ENCODE measurements at regions not wholly inside any gene's neighbourhood (a gene's known extent, or its start where the extent isn't known, plus 50 kb on each side); places are given as distances from the start of the nearest gene placed in this dataset.
"Not testable (repeated sequence)": the region's sequence is repeated elsewhere in the genome, so short reads cannot be mapped to it uniquely, and the experiment has no call there.

GRCh38 chrX:42832764-42833549 lies 55.0 kb upstream of the PPP1R2C start:
- no peak for DNase-seq

DNA sequence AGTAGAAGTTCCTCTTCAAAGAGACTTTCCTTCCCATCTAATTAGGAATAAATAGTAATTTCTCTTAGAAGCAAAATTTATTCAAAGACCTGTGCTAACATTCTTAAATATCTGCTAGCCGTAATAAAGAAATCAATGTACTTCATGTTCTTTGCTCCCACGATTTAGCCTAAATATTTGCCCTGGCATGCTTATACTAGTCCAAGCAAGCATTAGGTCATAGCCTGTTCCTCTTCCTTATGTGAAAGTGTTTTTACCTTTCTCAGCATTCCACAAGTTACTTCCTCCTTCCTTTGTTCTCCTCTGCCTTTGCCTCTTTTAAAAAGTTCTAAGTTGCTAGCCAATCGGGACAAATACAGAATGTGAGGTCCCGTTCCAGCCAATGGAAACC lies 55.6 kb upstream of the PPP1R2C start:
- DNase-seq: not testable (repeated sequence)

DNA sequence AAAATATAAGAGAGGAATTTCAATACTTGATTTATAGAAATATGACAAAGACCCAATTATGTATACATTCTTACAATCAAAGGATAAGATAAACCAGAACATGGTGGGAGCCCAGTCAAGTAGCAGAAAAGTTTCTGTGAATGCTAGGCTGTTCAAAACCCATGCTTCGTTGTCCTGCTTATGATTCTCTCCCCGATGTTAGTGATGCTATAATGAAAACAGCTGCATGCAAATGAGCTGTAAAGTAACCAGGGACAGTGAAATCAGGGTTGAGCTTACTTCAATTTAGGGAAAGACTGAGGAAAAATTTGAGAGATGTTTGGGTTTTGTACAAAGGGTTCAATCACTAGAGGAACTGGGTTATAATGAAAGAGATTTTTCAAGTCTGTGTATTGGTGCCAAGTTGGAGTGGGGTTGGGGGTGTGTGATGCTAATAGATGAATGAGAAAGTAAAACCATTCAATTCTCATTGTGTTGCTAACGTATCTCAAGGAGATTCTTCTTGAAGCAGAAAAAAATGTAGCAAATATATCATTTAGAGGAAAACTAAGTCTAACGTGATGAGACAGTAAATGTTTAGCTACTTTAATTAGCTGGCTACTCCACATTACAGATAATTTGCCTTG lies 59.3 kb upstream of the PPP1R2C start:
- DNase-seq: no peak

DNA sequence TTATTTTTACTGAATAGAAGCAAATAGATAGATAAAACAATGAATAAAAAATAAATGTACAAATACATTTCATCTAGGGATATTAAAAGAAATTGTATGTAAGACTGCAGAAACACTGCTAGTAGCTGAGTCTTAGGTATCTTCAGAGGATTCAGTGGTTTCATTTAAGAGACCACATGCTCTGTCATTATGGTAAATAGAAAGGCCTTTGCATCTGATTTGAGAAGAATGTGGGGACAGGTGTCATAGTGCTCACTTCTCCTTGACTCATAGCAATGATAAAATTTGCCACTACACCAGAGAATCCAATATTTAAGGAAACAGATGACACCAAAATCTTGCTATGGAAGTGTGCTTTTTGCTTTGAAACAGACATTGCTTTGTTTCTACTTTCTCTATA lies 59.8 kb upstream of the PPP1R2C start:
- DNase-seq: no peak

DNA sequence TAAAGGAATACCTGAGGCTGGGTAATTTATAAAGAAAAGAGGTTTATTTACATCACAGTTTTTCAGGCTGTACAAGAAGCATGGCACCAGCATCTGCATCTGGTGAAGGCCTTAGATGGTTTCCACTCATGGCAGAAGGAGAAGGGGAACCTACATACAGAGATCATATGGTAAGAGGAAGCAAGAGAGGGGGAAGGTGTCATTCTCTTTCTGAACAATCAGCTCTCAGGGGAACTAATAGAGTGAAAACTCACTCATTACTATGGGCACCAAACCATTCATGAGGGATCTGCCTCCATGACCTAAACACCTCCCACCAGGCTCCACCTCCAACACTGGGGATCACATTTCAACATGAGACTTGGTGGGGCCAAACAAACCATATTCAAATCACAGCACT lies 61.7 kb upstream of the PPP1R2C start:
- no peak for DNase-seq

- DNase-seq: no peak
Observed at GRCh38 chrX:42846741-42847140, 68.8 kb upstream of the PPP1R2C start.

DNA sequence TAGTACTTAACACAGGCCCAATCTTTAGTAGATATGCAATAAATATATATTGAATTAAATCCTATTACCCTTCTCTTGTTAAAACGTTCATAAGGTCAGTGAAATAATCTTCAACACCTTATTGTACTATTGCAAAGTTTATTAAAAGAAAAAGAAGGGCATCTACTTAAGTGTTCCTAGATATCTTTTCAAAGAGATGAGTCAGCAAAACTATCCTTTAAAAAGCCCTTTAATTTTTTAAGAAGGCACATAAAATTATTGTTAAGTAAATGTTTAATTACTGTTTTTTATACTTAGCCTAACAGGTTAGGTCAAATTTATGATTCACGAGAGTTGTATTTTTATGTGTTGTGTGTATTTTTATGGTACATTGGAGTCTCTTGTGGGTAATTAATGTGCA lies 77.3 kb upstream of the PPP1R2C start:
- DNase-seq: no peak

DNA sequence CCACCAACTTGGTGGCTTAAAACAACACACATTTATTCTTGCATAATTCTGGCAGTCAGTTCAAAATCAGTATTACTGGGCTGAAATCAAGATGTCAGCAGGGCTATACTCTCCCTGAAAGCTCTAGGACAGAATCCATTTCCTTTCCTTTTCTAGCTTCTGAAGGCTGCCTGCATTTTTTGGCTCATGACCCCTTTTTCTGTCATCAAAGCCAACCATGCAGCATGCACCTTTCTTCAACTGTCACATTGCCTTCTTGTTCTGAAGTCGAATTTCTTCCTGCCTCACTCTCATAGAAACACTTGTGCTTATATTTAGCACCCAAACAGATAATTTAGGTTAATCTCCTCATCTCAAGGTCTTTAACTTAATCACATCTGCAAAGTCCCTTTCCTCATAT lies 79.8 kb upstream of the PPP1R2C start:
- DNase-seq: no peak

- no peak for DNase-seq
Observed at GRCh38 chrX:42869011-42869410, 91.0 kb upstream of the PPP1R2C start.

DNA sequence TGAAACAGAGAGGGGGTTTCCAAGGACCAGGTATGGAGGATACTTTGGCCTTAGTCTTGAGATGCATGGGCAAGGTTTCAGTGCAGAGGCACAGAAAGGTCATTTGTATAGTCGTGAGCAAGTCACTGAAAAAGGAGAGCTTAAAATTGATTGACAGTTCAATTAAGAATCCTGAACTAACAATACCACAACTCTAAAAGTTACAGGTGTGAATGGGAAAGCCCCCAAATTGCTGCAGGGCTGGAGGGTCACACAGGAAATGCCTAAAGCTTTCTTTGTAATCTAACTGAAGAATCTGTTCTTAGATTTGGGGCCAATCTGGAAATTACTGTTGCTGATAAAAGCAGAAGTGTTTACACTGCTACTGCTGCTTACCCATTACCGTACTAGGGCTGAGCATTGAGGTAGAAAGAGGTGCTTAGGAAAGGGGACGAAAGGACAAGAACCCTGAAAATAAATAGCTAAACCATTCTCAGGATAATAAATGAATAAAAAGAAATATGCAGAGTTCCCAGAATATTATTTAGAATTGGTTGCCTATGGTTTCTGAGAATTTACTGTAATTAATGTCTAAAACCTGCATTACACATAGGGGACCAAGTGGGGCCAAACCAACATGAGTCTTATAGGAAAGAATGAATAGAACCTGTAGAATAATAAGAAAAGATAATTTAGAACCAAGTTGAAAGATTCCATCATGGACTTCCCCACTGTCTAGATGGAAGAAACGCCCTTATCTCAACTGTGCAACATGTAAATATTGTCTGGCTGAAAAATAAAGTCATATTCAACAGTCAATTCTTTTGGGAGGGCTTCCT lies 91.9 kb upstream of the PPP1R2C start:
- no peak for DNase-seq

- DNase-seq: no peak
Observed at GRCh38 chrX:42886519-42886918, 108.6 kb upstream of the PPP1R2C start.

DNA sequence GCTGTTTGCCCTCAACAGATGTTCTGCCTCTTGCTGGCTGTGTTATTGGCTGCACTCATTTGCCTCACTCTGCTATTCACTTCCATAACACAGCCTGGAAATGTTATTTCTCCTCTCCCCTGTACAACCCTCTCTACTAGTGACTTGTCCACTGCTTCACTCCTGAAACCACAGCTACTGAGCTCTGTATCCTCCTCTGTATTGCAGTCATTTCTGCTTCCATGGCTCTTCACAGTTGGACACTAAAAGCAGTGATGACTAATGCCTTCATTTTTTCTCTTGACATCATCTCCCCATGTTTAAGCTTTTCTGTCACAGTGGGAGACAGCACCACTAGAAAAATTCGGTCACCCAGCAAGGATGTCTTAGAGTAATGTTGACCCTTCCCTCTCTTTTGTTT lies 123.0 kb upstream of the PPP1R2C start:
- DNase-seq: no peak

DNA sequence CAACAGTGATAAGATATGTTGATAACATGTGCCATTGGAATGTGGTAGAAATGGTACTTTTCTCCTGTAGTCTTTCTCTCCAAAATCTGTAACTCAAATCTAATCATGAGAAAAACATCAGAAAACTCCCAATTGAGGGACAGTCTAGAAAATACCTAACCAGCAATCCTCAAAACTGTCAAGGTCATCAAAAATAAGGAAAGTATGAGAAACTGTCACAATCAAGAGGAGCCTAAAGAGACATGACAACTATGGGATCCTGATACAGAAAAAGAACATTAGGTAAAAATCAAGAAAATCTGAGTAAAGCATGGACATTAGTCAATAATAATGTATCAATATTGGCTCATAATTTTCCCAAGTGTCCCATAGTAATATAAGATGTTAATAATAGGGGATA lies 124.5 kb upstream of the PPP1R2C start:
- DNase-seq: no peak

GRCh38 chrX:42920752-42921151 lies 142.8 kb upstream of the PPP1R2C start:
- no peak for DNase-seq

DNA sequence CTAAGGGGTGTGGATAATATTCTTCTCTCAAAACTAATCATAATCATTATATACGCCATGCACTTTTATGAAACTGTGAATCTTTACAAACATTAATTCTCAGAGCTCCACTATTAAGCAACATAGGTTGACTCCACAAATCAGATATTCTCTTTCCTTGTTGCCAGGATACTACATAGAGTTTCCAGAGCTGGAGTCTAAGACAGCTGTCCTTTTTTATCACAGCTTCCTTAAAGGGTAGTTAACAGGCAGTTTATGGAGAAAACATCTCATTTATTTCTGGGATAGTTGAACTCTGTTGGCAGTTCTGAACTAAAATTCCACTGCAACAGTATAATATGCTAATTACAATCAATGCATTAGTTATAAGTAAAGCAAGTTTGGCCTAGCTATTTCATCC lies 152.1 kb upstream of the PPP1R2C start:
- no peak for DNase-seq

DNA sequence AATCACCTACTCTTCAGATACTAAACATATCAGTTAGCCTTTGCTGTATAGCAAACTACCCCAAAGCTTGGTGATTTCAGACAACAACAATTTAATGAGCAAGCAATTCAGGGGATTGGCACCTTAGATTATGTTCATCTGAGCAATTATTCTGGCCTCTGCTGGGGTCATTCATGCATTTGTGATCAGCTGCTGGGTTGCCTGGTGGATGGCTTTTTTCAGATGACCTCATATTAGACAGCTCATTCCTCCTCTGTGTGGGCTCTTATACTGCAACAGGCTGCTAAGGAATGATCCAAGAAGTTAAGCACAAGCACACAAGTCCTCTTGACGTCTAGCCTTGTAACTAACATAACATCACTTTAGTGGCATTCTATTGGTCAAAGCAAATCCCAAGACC lies 153.0 kb upstream of the PPP1R2C start:
- no peak for DNase-seq

DNA sequence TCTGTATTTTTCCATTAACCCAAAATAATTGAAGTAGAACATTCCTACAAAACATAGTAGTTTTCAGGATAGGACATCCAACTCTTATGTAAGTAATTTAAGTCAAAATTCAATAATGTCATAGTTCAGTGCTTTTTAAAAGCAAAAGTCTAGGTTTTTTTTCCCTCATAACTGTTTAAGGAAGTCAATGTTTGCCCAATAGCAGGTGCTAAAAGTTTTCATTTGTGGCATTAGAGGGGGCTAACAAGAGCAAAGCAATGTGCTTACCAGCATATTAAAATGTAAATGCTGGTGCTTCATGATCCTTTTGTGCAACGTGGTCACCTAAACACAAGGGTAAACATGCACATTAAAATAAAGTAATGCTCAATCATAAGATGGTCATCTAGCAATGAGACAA lies 155.2 kb upstream of the PPP1R2C start:
- no peak for DNase-seq

DNA sequence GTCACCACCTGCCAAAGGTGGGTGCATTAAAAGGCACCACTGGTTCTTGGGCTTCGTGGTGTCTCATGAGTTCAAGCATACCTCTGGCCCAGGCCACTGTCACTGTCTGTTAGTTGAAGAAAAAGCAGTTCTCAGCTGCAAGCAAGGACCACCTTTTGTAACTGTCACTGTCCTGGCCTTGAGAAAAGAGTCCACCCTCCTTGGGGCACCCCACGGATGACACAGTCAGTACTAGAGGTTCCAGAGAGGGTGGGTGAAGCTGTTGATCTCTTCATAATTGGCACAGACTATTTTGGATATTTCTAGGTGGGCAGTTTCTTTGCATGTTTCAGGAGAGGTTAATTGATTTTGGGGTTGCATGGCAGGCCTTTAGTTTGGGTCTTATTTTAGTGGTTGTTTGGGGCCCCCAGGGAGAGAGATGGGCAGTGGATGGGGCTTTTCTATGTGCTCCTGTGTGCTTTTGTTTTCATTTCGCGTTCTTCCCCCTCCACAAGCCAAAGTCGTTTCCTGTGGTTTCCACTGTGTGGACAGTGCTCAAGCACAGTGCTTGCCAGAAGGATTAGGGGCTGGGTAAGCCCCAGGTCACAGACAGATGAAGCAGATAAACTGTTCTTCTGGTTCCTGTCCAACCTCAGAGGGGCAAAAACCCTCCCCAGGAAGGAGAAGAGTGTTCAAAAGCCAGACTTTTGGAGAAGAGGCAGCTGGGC lies 156.2 kb upstream of the PPP1R2C start:
- no peak for DNase-seq

- no peak for DNase-seq
Observed at GRCh38 chrX:42941671-42942070, 163.7 kb upstream of the PPP1R2C start.

DNA sequence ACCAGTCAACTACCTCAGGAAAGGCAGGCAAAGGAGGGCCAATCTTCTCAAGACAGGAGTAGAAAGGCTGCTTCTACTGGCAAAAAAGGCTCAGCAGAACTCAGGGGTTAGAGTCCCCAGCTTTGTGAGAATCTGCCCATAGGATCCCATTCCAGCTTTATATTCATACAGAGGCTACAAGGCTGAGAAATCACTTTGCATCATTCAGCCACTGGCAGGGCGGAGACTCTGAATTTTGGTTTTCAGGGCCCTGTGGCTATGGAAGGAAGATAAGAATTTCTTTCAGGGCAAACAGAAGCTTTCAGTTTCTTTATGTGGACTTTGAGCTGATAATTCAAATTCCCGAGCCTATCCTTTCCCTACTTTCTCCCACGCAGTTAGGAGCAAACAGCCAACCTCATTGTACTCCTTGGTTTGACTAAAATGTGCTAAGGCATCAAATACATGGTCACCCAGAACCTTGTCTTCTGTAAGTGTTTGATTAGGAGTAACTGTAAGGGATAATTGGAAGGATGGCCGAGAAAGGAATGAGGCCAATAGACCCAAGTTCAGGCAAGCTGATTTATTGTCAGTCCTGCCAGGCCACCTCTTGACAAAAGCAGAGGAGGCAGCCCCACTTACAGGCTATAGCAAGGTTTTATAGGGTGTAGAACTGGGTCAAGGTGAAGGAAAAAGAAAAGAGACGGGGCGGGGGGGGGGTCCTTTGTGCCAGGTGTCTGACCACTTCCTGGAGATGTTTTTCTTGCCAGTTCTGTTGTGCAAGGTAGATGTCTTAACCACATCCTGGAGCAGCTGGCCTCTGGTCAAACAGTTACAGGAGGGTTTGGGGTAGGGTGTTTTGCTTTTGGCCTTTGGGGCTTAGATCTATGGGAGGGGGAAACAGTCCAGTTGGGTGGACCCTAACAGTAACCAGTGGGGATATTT lies 165.3 kb upstream of the PPP1R2C start:
- no peak for DNase-seq

- DNase-seq: no peak
Observed at GRCh38 chrX:42944381-42944998, 166.5 kb upstream of the PPP1R2C start.

Measured in dermis blood vessel endothelial cell (primary cell).